Mesodermal cell (in vitro differentiated cells): ENCODE measurements at regions not wholly inside any gene's neighbourhood (a gene's known extent, or its start where the extent isn't known, plus 50 kb on each side); places are given as distances from the start of the nearest gene placed in this dataset.

Source experiments
- H3K27ac ChIP-seq: 2 replicates; pipeline ENCODE4 v1.7.0; 2013; ENCODE audit warnings: mild to moderate bottlenecking, low read depth, low read length, moderate library complexity; ENCODE audit not compliant: severe bottlenecking
- H3K36me3 ChIP-seq: 2 replicates; pipeline ENCODE4 v1.7.1; 2013; ENCODE audit warnings: mild to moderate bottlenecking, low read length, moderate library complexity; ENCODE audit not compliant: control insufficient read depth, insufficient read depth
- H3K4me1 ChIP-seq: one replicate; pipeline ENCODE4 v1.7.1; 2013; ENCODE audit warnings: mild to moderate bottlenecking, low read length; ENCODE audit not compliant: insufficient read depth, control insufficient read depth, poor library complexity, severe bottlenecking
- H3K4me3 ChIP-seq: 2 replicates; pipeline ENCODE4 v1.7.0; 2013; ENCODE audit warnings: low read length, control low read depth, mild to moderate bottlenecking; ENCODE audit not compliant: insufficient read depth, poor library complexity, severe bottlenecking; ENCODE audit errors: extremely low read depth
- H3K9me3 ChIP-seq: 2 replicates; pipeline ENCODE4 v1.7.1; 2013; ENCODE audit warnings: mild to moderate bottlenecking, low read length, moderate library complexity; ENCODE audit not compliant: control insufficient read depth
- WGBS, 2 experiments: methylation state at CpG; one replicate each; pipeline ENCODE4 v1.1.5; 2013; ENCODE audit warnings: missing lambda C conversion rate in 2 of 2; ENCODE audit not compliant: insufficient coverage in 2 of 2; 5-methylcytosine and 5-hydroxymethylcytosine counted together

DNA sequence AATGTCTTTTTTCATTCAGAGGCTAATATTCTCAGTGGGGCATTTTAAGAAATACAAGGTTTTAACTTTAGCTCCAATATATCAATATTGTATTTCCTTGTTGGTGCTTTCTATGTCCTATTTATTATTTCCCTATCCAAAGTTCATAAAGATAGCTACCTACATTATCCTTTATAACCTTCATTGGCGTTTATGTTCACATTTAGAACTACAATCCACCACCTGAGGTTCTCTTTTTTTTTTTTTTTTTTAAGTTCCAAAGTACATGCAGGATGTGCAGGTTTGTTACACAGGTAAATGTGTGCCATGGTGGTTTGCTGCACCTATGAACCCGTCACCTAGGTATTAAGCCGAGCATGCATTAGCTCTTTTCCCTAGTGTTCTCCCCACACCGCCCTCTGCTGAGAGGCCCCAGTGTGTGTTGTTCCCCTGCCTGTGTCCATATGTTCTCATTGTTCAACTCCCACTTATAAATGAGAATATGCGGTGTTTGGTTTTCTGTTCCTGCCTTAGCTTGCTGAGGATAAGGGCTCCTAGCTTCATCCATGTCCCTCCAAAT is 694.6 kb downstream of the SUCLG1 start:
- Histone ChIP-seq H3K4me1 (no peaks in the 10 kb centered on the region), H3K27ac (no peak overlapping the region), H3K36me3 (no peaks in the 10 kb centered on the region), H3K4me3 (no peak overlapping the region), H3K9me3 (peaks cover 6% of the 10 kb centered on the region)
- 82% methylated on average over 3 of the region's 5 CpGs; no CpG with 5 or more reads in 1 of the 2 experiments for WGBS, 2 experiments

DNA sequence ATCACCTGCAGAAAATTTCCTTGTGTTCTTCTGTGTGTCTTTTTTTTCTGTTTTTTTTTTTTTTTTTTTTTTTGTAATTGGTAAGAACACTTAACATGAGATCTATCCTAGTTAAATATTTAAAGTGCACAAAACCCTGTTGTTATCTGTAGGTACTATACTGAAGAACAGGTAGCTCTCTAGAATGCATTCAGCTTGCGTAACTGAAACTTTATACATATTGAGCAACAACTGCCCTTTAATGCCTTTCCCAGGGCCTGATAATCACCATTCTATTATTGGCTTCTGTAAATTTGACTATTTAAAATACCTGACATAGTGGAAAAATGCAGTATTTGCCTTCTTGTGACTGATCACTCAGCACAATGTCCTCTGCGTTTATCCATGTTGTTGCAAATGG is 701.8 kb downstream of the SUCLG1 start:
- Histone ChIP-seq H3K9me3 (no peaks in the 10 kb centered on the region), H3K4me1 (no peaks in the 10 kb centered on the region), H3K36me3 (no peaks in the 10 kb centered on the region), H3K27ac (no peak overlapping the region), H3K4me3 (no peak overlapping the region)
- no CpG with 5 or more reads among the region's 2 CpGs for WGBS, 2 experiments

DNA sequence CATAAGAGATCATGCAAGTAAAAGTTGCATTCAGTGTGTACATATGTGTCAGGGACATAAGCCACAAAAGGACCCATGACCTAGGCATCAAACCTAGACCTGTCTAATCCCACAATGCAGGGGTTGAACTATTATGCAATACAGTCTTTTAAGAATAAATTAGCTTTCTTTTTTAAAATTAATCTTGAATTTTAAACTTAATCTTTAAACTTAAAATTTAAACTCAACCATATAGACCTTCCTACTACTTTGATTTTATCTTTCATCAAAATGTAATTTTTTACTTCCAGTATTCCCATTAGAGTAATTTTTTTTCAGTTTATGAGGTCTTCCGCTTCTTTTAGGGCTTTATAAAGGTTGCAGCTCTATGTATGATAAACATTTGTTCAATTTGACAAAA is 702.9 kb downstream of the SUCLG1 start:
- Histone ChIP-seq H3K36me3 (no peaks in the 10 kb centered on the region), H3K4me3 (no peak overlapping the region), H3K9me3 (no peaks in the 10 kb centered on the region), H3K4me1 (no peaks in the 10 kb centered on the region), H3K27ac (no peak overlapping the region)
- no CpG with 5 or more reads among the region's 1 CpG for WGBS, 2 experiments

DNA sequence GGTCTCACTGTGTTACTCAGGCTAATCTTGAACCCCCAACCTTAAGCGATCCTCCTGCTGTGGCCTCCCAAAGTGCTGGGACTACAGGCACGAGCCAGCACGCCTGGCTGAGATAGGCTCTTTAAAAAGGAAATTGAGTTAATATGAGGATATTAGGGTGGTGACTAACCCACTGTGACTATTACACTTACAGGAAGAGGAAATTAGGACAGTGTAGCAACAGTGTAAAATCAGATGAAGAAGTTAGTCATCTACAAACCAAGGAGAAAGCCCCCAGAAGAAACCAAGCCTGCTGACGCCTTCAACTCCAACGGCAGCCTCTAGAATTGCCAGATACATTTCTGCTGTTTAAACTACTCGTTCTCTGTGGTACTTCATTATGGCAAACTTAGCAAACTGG is 711.9 kb downstream of the SUCLG1 start:
- Histone ChIP-seq H3K4me1 (no peaks in the 10 kb centered on the region), H3K36me3 (no peaks in the 10 kb centered on the region), H3K4me3 (no peak overlapping the region), H3K9me3 (no peaks in the 10 kb centered on the region), H3K27ac (no peak overlapping the region)
- WGBS, 2 experiments = 100% methylated on average over 3 to 4 of the region's 6 CpGs

DNA sequence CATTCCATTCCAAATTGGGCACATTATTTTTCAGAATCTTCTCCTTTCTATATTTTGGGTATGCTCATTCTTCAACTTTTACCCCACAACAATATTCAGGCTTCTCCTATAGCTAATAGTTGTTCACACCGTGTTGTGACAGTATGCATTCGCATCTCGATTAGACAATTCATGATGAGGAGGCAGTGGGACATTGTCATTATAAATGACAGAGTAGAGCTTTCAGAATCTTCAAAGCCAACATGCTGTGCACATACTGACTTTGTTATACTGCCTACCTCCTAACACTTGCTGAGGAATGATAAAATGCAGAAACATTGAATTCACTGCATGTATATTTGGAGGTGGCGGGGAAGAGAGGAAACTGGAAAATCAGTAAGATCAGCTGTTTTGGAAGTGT is 714.2 kb downstream of the SUCLG1 start:
- WGBS, 2 experiments = 86 to 100% methylated on average over 1 to 2 of the region's 4 CpGs
- Histone ChIP-seq H3K9me3 (peaks cover 13% of the 10 kb centered on the region), H3K4me3 (no peak overlapping the region), H3K4me1 (no peaks in the 10 kb centered on the region), H3K36me3 (no peaks in the 10 kb centered on the region), H3K27ac (no peak overlapping the region)

DNA sequence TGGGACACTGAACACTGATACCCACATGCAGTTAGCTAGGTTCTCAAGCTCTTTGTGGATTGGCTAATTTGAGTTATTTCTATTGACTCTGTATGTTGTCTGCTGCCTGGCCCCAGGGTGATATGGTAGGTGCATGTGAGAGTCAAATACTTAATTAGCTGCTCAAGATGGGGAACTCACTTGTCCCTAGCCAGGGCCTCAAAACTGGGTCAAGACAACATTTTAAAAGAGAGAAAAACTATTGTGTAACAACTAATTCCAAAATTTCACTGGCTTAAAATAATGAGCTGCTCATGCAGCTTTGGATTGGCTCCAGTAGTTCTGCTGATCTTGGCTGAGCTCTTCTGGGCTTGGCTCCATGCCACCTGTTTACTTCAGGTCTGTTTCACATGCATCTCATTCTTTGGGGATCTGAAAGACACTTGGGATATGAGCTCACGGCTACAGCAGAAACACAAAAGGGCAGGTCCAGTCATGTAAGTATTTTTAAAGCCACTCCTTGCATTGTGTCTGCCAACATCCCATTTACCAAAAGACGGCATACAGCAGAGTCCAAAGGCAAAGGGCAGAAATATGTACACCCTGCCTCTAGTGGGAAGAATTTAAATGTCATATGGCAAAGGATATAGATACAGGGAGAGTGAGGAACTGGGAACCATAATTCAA is 716.8 kb downstream of the SUCLG1 start:
- no peak overlapping the region for H3K27ac ChIP-seq
- no peaks in the 10 kb centered on the region for H3K36me3 ChIP-seq
- H3K4me1 ChIP-seq = no peaks in the 10 kb centered on the region
- WGBS, 2 experiments = 100% methylated on average over 1 of the region's 2 CpGs; no CpG with 5 or more reads in 1 of the 2 experiments
- H3K4me3 ChIP-seq = no peak overlapping the region
- peaks cover 19% of the 10 kb centered on the region for H3K9me3 ChIP-seq

DNA sequence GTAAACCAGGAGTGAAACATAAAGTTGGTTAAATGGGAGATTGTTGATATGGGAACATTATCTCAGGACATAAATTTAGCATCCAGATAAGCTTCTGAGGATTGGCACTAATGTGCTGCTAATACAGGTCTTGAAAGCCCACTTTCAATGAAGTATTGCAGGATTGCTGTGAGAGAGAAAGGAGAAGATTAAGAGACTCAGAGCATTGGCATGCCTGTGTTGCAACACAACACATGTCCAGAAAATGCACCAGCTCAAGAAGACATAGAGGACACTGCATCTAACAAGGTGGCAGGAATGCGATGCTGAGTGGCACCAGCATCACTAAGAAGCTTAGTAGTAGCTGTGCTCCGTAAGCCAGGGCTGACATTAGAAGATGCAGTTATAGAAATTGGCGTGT is 728.9 kb downstream of the SUCLG1 start:
- Histone ChIP-seq H3K4me3 (no peak overlapping the region), H3K36me3 (no peaks in the 10 kb centered on the region), H3K27ac (no peak overlapping the region), H3K9me3 (no peaks in the 10 kb centered on the region), H3K4me1 (no peaks in the 10 kb centered on the region)
- WGBS, 2 experiments = 95 to 100% methylated on average over 1 to 2 of the region's 3 CpGs

DNA sequence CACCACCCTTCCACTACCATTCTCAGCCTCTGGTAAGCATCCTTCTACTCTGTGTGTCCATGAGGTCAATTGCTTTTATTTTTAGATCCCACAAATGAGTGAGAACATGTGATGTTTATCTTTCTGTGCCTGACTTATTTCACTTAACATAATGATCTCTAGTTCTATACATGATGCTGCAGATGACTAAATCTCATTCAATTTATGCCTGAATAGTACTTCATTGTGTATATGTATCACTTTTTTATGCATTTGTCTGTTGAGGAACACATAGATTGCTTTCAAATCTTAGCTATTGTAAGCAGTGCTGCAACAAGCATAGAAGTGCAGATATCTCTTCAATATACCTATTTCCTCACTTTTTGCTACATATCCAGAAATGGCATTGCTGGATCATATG is 733.3 kb downstream of the SUCLG1 start:
- H3K9me3 ChIP-seq = no peaks in the 10 kb centered on the region
- no peak overlapping the region for H3K4me3 ChIP-seq
- H3K4me1 ChIP-seq = no peaks in the 10 kb centered on the region
- H3K27ac ChIP-seq = no peak overlapping the region
- no peaks in the 10 kb centered on the region for H3K36me3 ChIP-seq

DNA sequence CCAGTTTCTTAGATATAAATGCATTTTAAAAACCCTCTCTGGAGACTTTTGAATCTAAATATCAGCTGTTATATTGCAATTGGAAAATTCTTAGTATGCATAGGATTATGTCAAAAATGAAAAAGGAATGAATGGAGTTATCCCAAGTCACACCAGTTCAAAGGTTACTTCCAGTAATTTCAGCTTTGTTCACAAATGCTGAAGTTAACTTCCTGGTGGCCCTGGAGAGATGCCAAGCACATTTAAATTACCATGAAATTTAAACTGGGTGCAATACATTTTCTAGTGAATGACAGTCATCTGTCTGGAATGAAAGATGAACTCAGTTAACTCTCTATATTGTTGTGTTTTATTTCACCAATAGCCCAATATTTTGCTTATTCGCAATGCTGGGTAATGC is 753.9 kb downstream of the SUCLG1 start:
- Histone ChIP-seq H3K4me3 (no peak overlapping the region), H3K36me3 (no peaks in the 10 kb centered on the region), H3K4me1 (no peaks in the 10 kb centered on the region), H3K9me3 (no peaks in the 10 kb centered on the region), H3K27ac (no peak overlapping the region)
- WGBS, 2 experiments = no CpG with 5 or more reads among the region's 1 CpG

DNA sequence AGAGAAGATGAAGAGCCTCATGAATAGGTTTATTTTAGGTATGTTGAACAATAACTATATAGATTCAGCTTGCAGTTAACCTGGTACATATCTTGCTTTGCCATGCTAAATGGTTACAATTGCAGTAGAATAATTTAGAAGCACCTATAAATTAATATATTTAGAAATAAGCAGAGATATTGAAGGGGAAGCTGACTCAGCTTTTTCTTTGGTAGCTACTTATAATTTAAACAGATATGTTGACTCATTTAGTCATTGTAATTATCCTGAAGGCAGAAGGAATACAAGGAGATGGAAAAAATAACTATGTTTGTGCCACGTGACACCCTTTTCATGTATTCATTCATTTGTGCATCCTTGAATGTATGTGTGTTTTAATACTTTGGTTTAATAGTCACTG is 755.5 kb downstream of the SUCLG1 start:
- no peaks in the 10 kb centered on the region for H3K9me3 ChIP-seq
- WGBS, 2 experiments = no CpG with 5 or more reads among the region's 1 CpG
- no peak overlapping the region for H3K4me3 ChIP-seq
- H3K36me3 ChIP-seq = no peaks in the 10 kb centered on the region
- no peaks in the 10 kb centered on the region for H3K4me1 ChIP-seq
- H3K27ac ChIP-seq = no peak overlapping the region

DNA sequence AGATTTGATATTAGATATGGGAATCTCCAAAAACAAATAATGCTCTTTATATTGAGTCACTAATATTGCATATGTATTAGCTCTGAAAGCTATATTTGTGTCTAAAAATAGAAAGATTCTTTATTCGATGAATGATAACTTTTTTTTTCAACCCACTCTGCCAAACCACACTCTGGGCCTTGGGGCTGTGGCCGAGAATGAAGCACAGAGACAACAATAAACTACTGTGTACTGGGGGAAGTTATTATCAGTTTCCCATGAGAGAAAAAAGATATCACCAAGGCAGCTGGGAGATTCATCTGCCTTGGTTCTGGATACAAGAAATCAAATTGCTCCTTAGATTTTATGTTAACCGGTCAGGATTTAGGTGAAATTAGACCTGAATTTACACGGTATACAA is 762.2 kb downstream of the SUCLG1 start:
- Histone ChIP-seq H3K27ac (no peak overlapping the region), H3K36me3 (no peaks in the 10 kb centered on the region), H3K4me3 (no peak overlapping the region), H3K9me3 (no peaks in the 10 kb centered on the region), H3K4me1 (no peaks in the 10 kb centered on the region)
- 60% methylated on average over 1 of the region's 4 CpGs; no CpG with 5 or more reads in 1 of the 2 experiments for whole genome bisulfite sequencing, 2 experiments
